Mucosa of descending colon (tissue), 3 donors: ENCODE measurements at regions not wholly inside any gene's neighbourhood (a gene's known extent, or its start where the extent isn't known, plus 50 kb on each side); places are given as distances from the start of the nearest gene placed in this dataset.

Experiments
- ATAC-seq: fragments of 200-7000 bp; cut with Tn5 transposase; one replicate; pipeline ENCODE4 v1.9.1; 2020; ENCODE audit warnings: mild to moderate bottlenecking, moderate library complexity
- DNase-seq, 3 donors: peaks; one replicate each; pipeline ENCODE4 v3.0.0-alpha.2; 2020
- H3K36me3 ChIP-seq: fragments of 200-600 bp; one replicate; pipeline ENCODE4 v1.8.0; 2021; ENCODE audit warnings: low read depth, mild to moderate bottlenecking
- H3K4me1 ChIP-seq: fragments of 200-600 bp; one replicate; pipeline ENCODE4 v1.8.0; 2021; ENCODE audit warnings: low read depth, mild to moderate bottlenecking
- H3K4me3 ChIP-seq: fragments of 200-600 bp; one replicate; pipeline ENCODE4 v1.8.0; 2021; ENCODE audit warnings: mild to moderate bottlenecking
- H3K9me3 ChIP-seq: fragments of 200-600 bp; one replicate; pipeline ENCODE4 v1.8.0; 2021; ENCODE audit warnings: mild to moderate bottlenecking
- intact Hi-C, 2 donors: fragments of 100-400 bp; cut with DNase I in 1 of 2; cut with micrococcal nuclease in 1 of 2; formaldehyde crosslinking; loops; one replicate each; pipeline versions ENCODE4 v1.11.0 to v1.11.1; 2022; cut with DNase I, micrococcal nuclease
- TF ChIP-seq, protein P1 (sequence below): fragments of 200-600 bp; IDR thresholded peaks from one replicate; pipeline ENCODE4 v1.8.0; 2022; ENCODE audit warnings: antibody characterized with exemption, mild to moderate bottlenecking
- donor health status: DM: no; HTN: no; CAD: no; lungs with moderate emphysema.
- donor health status: DM: no; HTN: no; CAD: no.
- donor health status: DM: no; HTN: yes; CAD: no.

- H3K36me3 ChIP-seq: no peaks in the 10 kb centered on the region
- H3K9me3 ChIP-seq: no peaks in the 10 kb centered on the region
- no peak overlapping the region for H3K4me3 ChIP-seq
- H3K4me1 ChIP-seq: no peaks in the 10 kb centered on the region
- no peak for ATAC-seq
- no peak for DNase-seq
- TF ChIP-seq, protein P1, sequence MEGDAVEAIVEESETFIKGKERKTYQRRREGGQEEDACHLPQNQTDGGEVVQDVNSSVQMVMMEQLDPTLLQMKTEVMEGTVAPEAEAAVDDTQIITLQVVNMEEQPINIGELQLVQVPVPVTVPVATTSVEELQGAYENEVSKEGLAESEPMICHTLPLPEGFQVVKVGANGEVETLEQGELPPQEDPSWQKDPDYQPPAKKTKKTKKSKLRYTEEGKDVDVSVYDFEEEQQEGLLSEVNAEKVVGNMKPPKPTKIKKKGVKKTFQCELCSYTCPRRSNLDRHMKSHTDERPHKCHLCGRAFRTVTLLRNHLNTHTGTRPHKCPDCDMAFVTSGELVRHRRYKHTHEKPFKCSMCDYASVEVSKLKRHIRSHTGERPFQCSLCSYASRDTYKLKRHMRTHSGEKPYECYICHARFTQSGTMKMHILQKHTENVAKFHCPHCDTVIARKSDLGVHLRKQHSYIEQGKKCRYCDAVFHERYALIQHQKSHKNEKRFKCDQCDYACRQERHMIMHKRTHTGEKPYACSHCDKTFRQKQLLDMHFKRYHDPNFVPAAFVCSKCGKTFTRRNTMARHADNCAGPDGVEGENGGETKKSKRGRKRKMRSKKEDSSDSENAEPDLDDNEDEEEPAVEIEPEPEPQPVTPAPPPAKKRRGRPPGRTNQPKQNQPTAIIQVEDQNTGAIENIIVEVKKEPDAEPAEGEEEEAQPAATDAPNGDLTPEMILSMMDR: no peak
- intact Hi-C loops: no loop called here
Measured at GRCh38 chr13:59145381-59145780, 1018.3 kb downstream of the DIAPH3 start.

- no peaks in the 10 kb centered on the region for H3K4me1 ChIP-seq
- ATAC-seq: no peak
- intact Hi-C loops: no loop called here
- DNase-seq: no peak
- no peaks in the 10 kb centered on the region for H3K36me3 ChIP-seq
- no peak overlapping the region for H3K4me3 ChIP-seq
- TF ChIP-seq, protein P1: no peak
- H3K9me3 ChIP-seq: peaks cover 13% of the 10 kb centered on the region
Measured at GRCh38 chr13:59157181-59157580, 1006.5 kb downstream of the DIAPH3 start.

DNA sequence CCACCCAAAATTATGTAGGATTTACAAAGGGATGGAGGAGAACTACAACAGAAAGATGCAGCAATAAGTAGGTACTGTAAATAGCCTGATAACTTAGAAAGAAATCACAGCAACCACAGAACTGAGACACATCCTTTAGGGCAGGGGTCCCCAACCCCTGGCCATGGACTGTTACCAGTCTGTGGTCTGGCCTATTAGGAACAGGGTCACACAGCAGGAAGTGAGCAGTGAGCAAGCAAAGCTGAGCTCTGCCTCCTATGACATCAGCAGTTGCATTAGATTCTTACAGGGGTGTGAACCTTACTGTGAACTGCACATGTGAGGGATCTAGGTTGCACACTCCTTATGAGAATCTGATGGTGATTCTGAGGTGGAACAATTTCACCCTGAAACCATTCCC is 997.6 kb downstream of the DIAPH3 start:
- TF ChIP-seq, protein P1: no peak
- DNase-seq: no peak
- intact Hi-C loops: no loop called here
- H3K9me3 ChIP-seq: peaks cover 3% of the 10 kb centered on the region
- H3K4me1 ChIP-seq: no peaks in the 10 kb centered on the region
- H3K36me3 ChIP-seq: no peaks in the 10 kb centered on the region
- H3K4me3 ChIP-seq: no peak overlapping the region
- ATAC-seq: no peak

- TF ChIP-seq, protein P1: no peak
- peaks cover 2% of the 10 kb centered on the region for H3K9me3 ChIP-seq
- ATAC-seq: no peak
- H3K4me3 ChIP-seq: no peak overlapping the region
- intact Hi-C loops: no loop called here
- no peak for DNase-seq
- H3K36me3 ChIP-seq: no peaks in the 10 kb centered on the region
- H3K4me1 ChIP-seq: no peaks in the 10 kb centered on the region
Measured at GRCh38 chr13:59172076-59172475, 991.7 kb downstream of the DIAPH3 start.

DNA sequence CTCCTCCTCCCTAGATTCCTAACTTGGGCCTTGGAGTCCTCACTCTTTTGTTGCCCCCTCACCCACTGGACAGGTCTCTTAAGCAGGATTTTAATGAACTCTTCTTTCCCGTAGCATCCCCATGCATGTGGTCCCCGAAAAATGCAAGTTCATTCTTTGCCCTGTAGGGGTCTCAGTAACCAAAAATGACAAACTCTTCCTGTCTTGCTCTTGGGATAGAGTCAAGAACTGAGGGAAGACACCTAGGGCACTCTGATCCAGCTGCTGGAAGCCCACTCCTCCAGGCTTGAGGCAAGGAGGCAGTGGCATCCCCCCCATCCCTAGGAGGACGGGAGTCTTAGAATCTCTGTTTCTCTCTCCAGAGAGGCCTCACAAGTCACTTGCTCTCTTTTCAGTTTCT is 987.0 kb downstream of the DIAPH3 start:
- Histone ChIP-seq H3K36me3 (no peaks in the 10 kb centered on the region), H3K9me3 (no peaks in the 10 kb centered on the region), H3K4me3 (no peak overlapping the region), H3K4me1 (no peaks in the 10 kb centered on the region)
- intact Hi-C loops: no loop called here
- TF ChIP-seq, protein P1: no peak
- no peak for ATAC-seq
- no peak for DNase-seq

DNA sequence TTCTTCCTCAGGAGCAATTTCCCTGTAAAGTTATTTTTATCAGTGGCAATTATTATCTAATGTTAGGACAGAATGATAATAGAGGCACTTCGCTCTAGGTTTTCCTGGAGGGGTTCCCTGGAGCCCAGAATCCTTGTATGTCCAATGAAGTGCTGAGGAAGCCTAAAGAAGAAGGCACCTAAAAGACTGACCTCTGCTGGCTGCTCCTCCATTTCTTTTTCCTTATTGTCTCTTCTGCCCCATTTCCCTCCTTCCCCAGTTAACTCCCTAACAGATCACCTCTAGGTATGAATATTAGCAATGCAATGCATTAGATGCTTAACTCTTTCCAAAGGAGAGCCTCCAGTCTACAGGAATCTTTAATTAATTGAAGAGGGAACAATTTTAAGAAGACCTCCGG is 985.4 kb downstream of the DIAPH3 start:
- no peak for ATAC-seq

More for the DNA sequence above, 985.4 kb downstream of the DIAPH3 start:
- DNase-seq: no peak
- Histone ChIP-seq H3K9me3 (no peaks in the 10 kb centered on the region), H3K4me3 (no peak overlapping the region), H3K4me1 (no peaks in the 10 kb centered on the region), H3K36me3 (no peaks in the 10 kb centered on the region)
- intact Hi-C loops: no loop called here
- TF ChIP-seq, protein P1: no peak
